ENCODE measurements at regions not wholly inside any gene's neighbourhood (a gene's known extent, or its start where the extent isn't known, plus 50 kb on each side); places are given as distances from the start of the nearest gene placed in this dataset.

DNA sequence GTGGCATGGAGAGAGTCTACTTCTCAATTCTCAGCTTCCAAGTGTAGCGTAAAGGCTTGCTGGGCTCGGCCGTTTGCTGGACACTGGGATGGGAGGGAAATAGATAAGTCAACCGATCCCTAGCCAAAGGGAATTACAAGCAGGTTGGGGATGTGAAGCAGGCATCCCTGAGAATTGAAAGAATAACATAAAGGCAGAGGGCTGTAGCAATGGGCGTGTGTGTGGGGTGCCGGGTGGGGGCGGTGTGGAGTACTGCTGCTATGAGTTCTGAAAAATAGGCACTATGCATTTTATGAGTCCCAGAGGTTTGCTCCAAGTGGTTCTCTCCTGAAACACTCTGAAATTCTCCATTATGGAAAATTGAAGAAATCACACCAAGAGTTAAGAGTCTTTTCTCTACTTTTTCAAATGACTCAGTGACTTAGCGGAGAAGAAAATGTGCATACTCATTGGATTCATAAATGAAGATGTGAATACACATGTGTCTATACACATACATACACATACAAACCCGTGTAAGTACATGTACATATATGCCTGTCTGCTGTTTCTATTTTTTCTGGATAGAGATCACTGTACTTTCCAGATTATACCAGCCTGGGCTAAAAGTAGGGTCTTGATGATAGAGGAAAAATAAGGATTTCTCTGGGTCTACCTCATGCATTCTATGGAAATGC lies 65.4 kb downstream of the ADRA2A start:
- H3K4me3 ChIP-seq = no peak overlapping the region
- no peak for DNase-seq
- no peaks in the 10 kb centered on the region for H3K4me1 ChIP-seq
- TF ChIP-seq, protein P1, sequence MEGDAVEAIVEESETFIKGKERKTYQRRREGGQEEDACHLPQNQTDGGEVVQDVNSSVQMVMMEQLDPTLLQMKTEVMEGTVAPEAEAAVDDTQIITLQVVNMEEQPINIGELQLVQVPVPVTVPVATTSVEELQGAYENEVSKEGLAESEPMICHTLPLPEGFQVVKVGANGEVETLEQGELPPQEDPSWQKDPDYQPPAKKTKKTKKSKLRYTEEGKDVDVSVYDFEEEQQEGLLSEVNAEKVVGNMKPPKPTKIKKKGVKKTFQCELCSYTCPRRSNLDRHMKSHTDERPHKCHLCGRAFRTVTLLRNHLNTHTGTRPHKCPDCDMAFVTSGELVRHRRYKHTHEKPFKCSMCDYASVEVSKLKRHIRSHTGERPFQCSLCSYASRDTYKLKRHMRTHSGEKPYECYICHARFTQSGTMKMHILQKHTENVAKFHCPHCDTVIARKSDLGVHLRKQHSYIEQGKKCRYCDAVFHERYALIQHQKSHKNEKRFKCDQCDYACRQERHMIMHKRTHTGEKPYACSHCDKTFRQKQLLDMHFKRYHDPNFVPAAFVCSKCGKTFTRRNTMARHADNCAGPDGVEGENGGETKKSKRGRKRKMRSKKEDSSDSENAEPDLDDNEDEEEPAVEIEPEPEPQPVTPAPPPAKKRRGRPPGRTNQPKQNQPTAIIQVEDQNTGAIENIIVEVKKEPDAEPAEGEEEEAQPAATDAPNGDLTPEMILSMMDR (IDR thresholded peaks at IDR 0.05) = no peak
- TF ChIP-seq POLR2A (IDR thresholded peaks at IDR 0.05) = no peak
- no peaks in the 10 kb centered on the region for H3K27me3 ChIP-seq
- intact Hi-C loops (cut with DNase I; ENCODE audit: low total_unique reads) = no loop called here
- H3K27ac ChIP-seq = no peak overlapping the region
- H3K36me3 ChIP-seq = no peaks in the 10 kb centered on the region
- H3K9me3 ChIP-seq = no peaks in the 10 kb centered on the region

DNA sequence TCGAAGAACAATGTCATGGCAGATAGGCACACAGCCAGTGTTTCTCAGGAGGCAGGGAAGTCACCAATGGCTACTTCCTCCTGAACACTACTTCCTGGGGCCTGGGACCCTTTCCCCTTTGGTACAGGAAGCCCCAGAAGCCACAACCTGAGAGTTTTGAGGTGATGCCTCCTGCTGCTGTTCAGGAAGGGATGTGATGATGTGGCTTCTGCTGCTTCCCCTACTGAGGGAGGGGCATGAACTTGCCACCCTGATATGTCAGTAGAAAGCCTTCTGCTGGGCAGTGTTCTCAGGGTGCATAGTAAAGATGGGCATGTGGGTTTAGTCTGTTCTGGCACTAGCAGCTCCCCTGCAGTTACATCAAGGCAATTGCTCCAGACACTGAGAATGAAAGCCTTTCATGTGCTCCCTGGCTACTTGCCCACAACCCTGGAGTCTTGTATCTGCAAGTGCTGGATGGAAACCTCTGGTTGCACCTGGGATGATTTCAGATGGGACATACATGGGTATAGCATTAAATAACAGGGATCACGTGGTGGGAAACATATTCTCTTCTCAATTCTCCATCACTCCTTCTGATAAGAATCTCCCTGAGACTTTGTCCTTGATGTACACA lies 69.3 kb downstream of the ADRA2A start:
- intact Hi-C loops (cut with DNase I; ENCODE audit: low total_unique reads) = no loop called here
- no peak for DNase-seq
- H3K27me3 ChIP-seq = no peaks in the 10 kb centered on the region

DNA sequence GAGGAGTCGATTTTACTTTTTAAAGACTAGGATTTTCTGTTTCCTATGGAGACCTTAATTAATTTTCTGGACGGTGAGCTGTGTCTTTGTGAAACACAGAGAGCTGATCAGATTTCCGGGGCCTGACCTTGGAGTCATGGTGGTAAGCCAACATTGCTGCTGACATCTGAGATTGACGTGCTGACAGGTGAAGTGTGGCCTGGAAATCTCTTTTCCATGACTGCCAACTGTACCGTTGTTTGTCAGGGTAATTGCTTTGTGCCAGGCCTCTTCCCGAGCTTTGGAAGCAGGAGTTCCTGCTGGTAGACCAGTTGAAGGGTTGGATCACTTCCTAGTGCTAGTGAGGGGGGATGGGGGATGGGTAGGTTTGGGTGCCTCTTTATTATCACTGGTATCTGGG lies 71.2 kb downstream of the ADRA2A start:
- no peak for TF ChIP-seq POLR2A (IDR thresholded peaks at IDR 0.05)
- TF ChIP-seq, protein P1 (IDR thresholded peaks at IDR 0.05) = no peak
- no peaks in the 10 kb centered on the region for H3K4me1 ChIP-seq
- intact Hi-C loops (cut with DNase I; ENCODE audit: low total_unique reads) = no loop called here
- no peaks in the 10 kb centered on the region for H3K27me3 ChIP-seq
- no peaks in the 10 kb centered on the region for H3K36me3 ChIP-seq
- no peak for DNase-seq
- H3K27ac ChIP-seq = no peak overlapping the region
- H3K9me3 ChIP-seq = no peaks in the 10 kb centered on the region
- H3K4me3 ChIP-seq = no peak overlapping the region

More for the DNA sequence above, 69.3 kb downstream of the ADRA2A start:
- no peak overlapping the region for H3K27ac ChIP-seq
- TF ChIP-seq, protein P1 (IDR thresholded peaks at IDR 0.05) = no peak
- TF ChIP-seq POLR2A (IDR thresholded peaks at IDR 0.05) = no peak
- H3K4me3 ChIP-seq = no peak overlapping the region
- no peaks in the 10 kb centered on the region for H3K4me1 ChIP-seq
- H3K36me3 ChIP-seq = no peaks in the 10 kb centered on the region
- H3K9me3 ChIP-seq = no peaks in the 10 kb centered on the region

DNA sequence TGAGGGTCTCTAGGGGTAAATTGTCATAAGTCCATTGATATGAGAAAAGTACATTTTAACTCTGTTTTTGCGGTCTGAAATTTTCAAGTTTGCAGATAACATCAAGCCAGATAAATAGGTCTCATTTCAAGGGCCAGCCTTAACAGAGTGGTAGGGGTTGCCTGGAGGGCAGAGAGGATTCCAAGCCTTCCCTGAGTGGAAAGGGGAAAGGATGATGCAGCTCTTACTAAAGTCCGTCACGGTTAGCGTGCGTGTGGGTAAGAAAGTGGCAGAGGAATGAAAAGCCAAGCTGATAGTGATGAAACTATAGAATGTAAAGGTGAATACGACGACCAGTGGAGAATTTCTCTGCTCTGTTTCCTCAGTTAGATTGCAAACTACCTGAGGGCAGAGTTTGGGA lies 71.6 kb downstream of the ADRA2A start:
- no peak overlapping the region for H3K4me3 ChIP-seq
- DNase-seq = no peak
- no peak overlapping the region for H3K27ac ChIP-seq
- intact Hi-C loops (cut with DNase I; ENCODE audit: low total_unique reads) = no loop called here
- no peaks in the 10 kb centered on the region for H3K27me3 ChIP-seq
- no peaks in the 10 kb centered on the region for H3K9me3 ChIP-seq
- no peaks in the 10 kb centered on the region for H3K36me3 ChIP-seq
- TF ChIP-seq, protein P1 (IDR thresholded peaks at IDR 0.05) = no peak
- no peak for TF ChIP-seq POLR2A (IDR thresholded peaks at IDR 0.05)
- H3K4me1 ChIP-seq = no peaks in the 10 kb centered on the region

DNA sequence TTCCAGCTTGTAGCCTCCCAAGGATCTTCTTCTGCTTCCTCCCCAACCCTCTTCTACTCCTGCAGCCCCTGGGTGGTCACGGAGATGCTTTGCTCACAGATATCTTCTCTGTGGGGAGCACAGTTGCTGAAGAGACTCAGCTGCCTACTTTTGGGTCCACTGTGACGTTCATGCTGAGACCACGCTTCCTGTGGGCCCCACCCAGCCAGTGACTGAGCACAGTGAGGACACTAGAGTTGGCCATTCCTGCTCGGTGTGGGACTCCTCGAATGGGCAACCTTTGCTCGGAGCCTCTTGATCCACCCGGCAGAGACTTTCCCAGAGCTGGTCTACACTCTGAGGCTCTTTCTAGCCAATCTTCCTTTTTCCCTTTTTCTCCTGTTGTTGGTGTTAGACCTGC lies 73.9 kb downstream of the ADRA2A start:
- no peaks in the 10 kb centered on the region for H3K36me3 ChIP-seq
- no peaks in the 10 kb centered on the region for H3K4me1 ChIP-seq
- H3K9me3 ChIP-seq = no peaks in the 10 kb centered on the region
- H3K4me3 ChIP-seq = no peak overlapping the region
- DNase-seq = no peak
- H3K27ac ChIP-seq = no peak overlapping the region
- TF ChIP-seq, protein P1 (IDR thresholded peaks at IDR 0.05) = no peak
- TF ChIP-seq POLR2A (IDR thresholded peaks at IDR 0.05) = no peak
- no peaks in the 10 kb centered on the region for H3K27me3 ChIP-seq
- intact Hi-C loops (cut with DNase I; ENCODE audit: low total_unique reads) = no loop called here
